ENCODE measurements at regions not wholly inside any gene's neighbourhood (a gene's known extent, or its start where the extent isn't known, plus 50 kb on each side); places are given as distances from the start of the nearest gene placed in this dataset.
"Not testable (repeated sequence)": the region's sequence is repeated elsewhere in the genome, so short reads cannot be mapped to it uniquely, and the experiment has no call there.

GRCh38 chr7:69215516-69215915, 382.8 kb upstream of the AUTS2 start:
- TF ChIP-seq EZH2 (IDR thresholded peaks at IDR 0.05); FOXP2 (optimal IDR thresholded peaks at IDR 0.05; ENCODE audit: control extremely low read depth, extremely low read length, insufficient read depth); POLR2AphosphoS5 (IDR thresholded peaks at IDR 0.05; ENCODE audit: borderline replicate concordance, low read depth, low read length): not testable (repeated sequence)
